ENCODE measurements at regions not wholly inside any gene's neighbourhood (a gene's known extent, or its start where the extent isn't known, plus 50 kb on each side); places are given as distances from the start of the nearest gene placed in this dataset.

- no peak for TF ChIP-seq TAF1 (IDR thresholded peaks at IDR 0.05; ENCODE audit: low read depth)
- no peak for TF ChIP-seq EGR1 (IDR thresholded peaks at IDR 0.05)
- no peak for TF ChIP-seq REST (IDR thresholded peaks at IDR 0.05; ENCODE audit: low read depth)
- TF ChIP-seq ZBTB7A (IDR thresholded peaks at IDR 0.05; ENCODE audit: low read depth), result no peak
Measured at GRCh38 chr20:24124003-24124402, 135.4 kb upstream of the GGTLC1 start.

All from Ishikawa (cell line).